HG03103 (cell line): ENCODE measurements at regions not wholly inside any gene's neighbourhood (a gene's known extent, or its start where the extent isn't known, plus 50 kb on each side); places are given as distances from the start of the nearest gene placed in this dataset.

Experiments used
- ATAC-seq: cut with Tn5 transposase; IDR thresholded peaks from one replicate; pipeline ENCODE4 v1.9.1; 2021; ENCODE audit warnings: low read depth; ENCODE audit not compliant: unreplicated experiment

DNA sequence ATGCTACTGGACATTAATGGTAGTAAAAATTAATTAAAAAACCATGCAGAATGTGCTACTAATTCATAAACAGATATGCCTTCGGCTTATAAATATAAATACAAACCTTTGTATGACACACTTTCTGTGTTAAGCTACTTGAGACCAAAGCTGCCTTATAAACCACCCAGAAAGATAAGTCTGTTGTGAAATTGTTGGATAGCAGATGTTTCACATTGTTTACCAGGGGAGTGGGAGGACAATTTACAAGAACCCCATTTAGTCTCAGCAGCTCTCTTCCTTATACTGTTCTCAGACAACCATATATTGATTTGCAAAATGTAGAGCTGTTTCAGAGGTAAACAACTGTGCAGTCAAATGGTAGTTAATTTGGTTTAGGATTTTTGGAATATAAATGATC is 524.4 kb downstream of the PRR16 start:
- ATAC-seq, result no peak

DNA sequence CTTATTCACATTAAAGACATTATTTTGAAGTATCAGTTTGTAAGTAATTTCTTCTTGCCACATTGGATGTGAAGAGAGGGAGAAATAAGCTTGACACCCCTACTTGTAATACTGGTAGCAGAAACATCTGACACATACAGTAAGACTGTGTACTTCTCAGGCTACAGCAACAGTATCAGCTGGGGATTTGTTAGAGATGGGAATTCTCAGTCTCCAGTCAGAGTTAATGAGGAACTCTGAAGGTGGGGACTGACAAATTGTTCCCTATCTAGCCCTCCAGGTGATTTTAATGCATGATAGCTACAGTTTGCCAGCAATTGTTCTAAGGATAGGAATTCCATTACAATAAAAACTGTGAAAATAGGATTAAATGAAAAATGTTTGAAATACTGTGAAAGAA is 524.8 kb downstream of the PRR16 start:
- no peak for ATAC-seq

DNA sequence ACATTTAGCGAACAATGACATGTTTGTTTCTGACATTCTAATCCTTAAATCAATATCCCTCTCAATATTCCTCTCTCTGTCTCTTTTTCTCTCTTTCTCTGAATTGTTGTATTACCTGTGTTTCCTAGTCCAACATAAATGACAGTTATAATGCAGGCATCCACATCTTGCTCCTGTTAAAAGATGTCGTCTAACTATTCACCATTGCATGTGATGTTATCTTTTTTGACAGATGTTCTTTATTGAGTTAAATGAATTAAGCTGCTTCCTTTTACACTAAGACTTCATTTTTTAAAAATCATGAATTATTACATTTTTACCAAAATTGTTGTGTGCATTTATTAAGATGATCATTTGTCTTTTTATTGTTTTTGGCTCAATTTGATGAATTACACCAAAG is 527.5 kb downstream of the PRR16 start:
- no peak for ATAC-seq

DNA sequence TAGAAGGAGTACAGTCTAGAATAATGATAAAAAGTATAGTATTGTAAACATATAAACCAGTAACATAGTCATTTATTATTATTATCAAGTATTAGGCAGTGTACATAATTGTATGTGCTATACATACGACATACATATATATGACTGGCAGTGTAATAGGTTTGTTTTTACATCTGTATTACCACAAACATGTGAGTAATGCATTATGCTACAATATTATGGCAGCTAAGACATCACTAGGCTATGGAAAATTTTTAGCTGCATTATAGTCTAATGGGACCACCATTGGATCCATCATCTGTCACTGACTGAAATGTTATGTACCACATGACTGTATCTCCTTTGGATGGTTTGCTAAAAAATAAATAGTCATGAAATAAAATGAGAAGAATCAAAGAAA is 530.0 kb downstream of the PRR16 start:
- no peak for ATAC-seq

DNA sequence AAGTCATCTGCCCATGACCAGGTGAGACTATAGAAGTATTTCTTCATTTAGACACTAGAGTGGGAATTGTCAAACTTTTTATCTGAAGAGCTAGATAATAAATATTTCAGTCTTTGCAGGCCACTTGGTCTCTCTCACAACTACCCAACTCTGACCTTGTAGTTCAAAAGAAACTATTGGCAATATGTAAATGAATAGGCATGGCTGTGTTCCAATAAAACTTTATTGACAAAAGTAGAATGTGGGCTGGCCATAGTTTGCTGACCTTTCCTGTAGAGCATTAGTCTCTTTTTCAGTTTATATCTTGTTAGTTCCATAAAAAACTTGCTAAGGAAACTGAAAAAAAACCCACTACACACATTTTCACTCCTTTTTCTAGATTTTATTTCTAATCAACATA is 535.5 kb downstream of the PRR16 start:
- ATAC-seq, result no peak

DNA sequence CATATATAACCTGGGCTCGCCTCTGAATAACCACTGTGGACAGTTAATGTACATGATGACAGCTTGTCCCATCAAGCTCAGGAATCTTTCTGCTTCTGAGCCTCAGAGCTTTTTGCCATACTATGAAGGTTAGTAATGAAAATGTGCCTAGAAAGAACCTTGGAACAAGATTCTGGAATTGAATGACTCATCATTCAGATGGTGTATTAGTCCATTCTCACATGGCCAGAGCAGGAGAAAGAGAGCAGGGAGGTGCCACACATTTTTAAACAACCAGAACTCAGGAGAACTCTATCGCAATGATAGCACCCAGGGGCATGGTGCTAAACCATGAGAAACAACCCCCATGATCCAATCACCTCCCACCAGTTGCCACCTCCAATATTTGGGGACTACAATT is 542.1 kb downstream of the PRR16 start:
- ATAC-seq, result no peak

DNA sequence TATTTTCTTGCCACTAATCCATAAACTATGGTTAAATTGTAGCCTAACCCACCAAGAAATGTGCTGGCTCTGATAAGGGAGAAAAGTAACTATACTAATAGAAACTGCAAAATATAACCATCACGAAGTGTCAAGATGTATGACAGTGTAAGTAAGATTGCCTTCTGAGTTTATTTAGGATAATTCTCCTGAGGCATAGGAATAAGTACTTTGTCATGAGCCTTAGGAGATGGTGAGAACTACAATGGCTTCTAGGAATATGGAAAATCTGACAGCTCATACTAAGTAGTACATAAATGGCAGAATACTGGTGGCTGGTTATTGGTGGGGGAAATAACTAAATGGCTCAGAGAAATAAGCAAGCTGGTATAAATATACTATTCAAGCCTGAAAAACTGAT is 543.9 kb downstream of the PRR16 start:
- no peak for ATAC-seq

DNA sequence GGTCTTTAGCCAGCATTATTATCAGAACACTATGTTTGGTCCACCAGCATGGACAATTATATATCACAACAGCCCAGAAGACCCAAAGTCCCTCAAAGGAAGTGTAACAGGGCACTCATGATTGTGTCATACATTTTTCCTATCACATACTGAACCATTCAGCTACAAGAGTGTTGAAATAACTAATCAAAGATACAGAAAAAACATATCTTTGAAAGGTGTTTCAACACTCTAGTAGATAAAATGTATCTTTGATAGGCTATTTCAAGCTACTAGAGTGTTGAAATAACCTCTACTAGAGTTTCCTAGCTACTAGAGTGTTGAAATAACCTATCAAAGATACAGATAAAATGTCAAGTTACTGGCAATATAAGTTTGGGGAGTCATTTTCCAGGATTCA is 545.0 kb downstream of the PRR16 start:
- no peak for ATAC-seq

DNA sequence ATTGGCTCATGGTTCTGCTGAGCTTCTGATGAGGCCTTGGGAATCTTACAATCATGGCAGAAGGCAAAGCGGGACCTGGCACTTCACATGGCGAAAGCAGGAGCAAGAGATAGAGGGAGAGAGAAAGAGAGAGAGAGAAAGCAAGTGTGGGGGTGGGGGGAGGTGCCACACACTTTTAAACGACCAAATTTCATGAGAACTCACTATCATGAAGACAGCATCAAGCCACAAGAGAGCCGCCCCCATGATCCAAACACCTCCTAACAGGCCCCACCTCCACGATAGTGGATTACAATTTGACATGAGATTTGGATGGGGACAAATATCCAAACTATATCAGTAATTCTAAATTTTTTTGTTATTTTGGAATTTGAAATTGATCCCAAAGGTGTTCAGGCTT is 553.9 kb downstream of the PRR16 start:
- no peak for ATAC-seq

DNA sequence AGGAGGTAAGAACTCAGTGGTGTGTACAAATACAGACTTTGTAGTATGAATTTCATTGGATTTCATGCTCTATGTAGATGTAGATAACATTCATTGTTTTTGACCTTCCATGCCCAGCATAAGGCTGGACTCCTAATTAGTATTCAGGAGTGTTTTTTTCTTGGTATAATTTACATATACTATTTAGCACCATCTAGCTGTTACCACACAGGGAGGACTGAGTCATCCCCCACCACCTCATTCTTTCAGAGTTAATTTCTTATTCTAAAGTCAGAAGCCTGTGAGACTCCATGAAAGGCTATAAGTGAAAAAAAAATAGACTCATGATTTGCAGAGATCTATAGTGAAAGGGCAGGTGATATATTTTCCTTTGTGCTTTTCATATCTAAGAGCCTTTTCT is 555.0 kb downstream of the PRR16 start:
- ATAC-seq, result no peak

DNA sequence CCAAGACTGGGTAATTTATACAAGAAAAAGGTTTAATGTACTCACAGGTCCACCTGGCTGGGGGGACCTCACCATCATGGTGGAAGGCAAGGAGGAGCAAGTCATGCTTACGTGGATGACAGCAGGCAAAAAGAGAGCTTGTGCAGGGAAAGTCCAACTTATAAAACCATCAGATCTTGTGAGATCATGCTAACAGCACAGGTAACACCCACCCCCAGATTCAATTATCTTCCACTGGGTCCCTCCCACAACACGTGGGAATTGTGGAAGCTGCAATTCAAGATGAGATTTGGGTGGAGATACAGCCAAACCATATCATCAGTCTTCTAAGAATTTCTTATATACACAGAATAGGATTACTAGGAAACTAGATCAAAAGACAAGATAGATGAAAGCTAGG is 555.6 kb downstream of the PRR16 start:
- ATAC-seq, result no peak

DNA sequence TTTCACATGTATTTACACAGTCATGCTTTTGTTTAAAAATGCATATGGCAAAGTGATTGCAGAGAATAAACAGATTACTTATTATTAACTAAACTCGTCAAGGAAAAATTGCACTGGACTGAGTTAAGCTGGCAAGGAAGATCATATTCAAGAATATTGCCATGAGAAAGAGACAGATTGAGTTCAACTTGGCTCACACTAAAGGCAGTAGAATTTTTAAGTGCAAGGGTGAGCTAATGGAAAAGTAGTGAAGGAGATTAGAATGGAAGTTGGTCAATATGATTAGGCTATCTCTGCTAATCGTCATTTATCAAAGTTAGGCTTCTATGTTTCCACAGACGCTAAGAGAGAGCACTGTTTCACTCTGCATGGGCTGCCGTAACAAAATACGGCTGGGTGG is 557.6 kb downstream of the PRR16 start:
- no peak for ATAC-seq

DNA sequence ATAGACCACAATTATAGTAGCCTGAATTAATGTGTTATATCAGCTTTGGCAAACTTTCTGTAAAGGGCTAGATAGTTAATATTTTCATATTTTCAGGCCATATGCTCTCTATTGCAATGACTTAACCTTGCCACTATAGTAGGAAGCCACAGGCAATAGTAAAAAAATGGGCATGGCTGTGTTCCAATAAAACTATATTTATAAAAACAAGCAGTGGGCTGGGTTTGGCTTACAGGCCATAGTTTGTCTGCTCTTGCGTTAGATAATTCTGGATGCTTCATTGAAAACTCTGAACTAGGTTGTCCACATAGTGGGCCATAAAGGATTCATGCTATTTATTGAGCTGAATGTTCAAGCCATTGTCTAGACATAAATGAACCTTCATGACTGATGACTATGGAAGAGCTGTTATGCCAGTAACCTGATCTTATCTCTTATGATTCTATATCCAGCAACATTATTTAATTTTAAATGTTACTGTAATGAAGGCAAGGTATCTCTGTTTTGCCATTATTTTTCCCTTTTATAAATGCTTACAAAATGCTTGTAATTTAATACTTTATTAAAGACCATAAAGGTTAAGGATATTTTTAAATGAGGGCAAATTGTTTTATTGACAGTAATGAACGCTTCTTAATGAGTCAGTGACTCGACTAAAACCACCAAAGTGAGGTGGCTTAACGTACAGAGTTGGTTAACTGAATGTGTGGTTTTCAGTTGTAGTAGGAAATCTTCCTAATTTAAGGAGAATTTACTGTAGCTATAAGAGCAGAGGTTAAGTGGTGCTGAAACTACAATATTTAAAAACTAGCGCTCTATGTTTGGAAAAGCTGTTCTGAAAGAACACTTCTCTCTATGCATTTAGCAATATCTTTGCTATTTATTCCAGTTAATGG is 560.6 kb downstream of the PRR16 start:
- ATAC-seq, result no peak

DNA sequence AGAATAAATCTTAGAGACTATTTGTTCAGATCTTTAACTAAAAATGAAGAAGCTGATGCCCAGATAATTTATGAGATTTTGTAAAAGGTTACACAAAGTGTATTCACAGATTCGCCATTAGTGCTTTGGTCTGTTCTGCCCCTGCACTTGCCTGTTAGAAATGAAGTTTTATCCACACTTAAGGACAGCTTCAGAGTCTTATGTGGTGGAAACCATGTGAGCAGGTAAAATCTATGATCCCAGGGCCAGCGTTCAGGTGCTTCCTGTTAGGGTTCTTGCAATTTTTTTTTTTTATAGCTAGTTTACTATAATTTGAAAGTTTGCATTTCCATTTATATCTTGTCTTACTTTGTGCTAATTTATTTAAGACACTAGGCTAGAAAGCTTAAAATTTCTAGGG is 561.6 kb downstream of the PRR16 start:
- no peak for ATAC-seq

DNA sequence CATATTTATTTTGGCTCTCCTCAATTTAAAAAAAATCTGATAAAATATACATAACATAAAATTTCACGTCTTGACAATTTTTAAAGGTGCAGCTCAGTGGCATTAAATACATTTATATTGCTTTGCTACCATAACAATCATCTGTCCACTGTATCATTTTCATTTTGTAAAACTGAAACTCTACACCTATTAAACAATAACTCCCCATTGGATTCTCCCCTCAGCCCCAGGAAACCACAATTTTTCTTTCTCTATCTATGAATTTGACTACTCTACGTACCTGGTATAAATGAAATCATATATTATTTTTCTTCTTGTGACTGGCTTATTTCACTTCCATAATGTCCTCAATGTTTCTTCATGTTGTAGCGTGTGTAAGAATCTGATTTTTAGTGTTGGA is 563.5 kb downstream of the PRR16 start:
- no peak for ATAC-seq

DNA sequence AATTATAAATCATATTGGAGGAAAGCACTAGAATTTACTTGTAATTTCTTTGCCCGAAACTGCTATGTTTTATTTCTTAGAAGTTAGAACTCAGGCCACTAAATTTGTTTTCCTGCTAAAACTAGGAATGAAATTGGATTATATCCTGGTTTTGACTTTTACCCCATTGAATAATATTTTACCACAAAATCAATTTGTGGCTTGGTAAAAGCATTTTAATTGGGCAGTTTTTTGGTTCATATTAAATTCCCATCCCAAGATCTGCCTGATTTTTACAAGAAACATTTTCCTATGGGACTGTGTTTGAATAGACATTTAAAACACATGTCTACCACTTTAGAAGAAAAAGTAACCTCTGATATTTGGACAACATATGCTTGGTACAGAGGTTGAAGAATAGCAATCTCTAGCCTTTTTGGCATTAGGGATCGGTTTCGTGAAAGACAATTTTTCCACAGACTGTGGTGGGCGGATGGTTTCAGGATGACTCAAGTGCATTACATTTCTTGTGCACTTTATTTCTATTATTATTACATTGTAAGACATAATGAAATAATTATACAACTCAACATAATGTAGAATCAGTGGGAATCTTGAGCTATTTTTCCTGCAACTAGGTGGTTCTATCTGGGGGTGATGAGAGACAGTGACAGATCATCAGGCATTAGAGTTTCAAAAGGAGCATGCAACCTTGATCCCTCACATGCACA is 565.6 kb downstream of the PRR16 start:
- ATAC-seq, result no peak

DNA sequence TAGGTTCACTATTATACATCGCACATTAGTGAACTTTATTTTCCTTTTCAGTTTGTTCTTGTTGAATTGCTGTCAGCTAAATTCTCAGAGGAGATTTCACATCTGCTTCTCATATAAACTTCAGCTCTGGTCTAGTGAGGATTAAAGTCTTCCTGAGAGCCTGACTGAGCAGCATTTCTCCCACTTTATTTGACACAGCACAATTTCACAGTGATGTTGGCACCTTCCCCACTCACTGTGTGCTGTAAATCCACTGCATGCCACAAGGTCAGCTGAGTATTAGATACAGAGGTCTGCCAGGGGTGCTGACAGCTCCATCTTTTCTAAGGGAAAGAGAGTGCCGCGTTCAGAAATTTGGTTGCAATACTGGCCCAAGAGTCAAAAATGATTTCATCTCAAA is 567.4 kb downstream of the PRR16 start:
- ATAC-seq, result no peak

DNA sequence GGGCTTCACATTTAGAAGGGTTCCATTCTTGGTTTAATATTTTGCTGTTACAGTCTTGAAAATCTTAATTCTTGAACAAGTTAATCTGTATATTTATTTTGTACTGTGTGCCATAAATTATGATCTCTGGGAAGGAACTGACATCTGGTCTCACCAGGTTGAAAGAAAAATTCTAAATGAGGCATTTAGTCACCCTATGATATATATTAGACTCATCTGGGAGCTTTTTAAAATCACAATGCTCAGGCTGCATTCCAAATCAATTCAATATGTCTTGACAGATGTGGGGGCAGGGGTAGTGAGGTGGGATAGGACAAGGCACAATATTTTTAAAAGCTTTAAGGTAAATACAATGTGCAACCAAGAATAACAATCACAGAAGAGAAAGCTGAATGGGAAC is 569.2 kb downstream of the PRR16 start:
- ATAC-seq, result no peak

DNA sequence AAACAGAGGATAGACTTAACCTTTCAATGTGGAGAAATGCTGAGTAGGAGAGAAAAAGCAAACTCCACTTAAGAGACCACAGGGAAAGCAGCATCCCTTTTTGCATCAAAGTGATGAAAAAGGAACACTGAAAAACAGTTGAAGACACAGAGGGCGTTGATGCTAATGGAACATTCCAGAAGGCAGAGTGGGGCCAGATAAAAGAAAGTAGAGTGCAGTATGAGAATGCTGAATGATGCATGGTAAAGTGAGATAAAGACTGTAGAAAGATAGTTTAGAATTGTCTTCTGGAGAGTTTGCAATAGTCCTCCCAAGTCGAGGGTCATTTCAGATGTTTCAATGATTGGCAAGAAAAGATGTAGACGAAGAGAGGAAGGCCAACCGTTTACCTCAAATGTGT is 574.3 kb downstream of the PRR16 start:
- ATAC-seq, result no peak

DNA sequence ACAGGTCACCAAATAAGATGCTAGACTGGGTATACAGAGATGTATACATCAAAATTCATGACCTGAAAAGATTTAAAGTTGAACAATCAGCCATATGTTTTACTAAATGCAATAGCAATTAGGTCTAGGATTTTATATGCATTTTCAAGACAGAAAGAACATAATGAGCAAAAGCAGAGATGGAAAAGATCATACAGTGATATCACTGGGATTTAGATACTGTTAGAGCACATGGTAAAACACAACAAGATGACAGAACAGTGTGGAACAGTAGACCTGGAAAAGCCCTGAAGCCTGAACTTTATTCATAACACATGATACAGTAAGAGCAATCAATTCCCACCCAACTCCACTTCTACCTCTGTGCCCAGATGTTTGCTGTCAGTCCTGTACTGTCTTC is 585.9 kb downstream of the PRR16 start:
- ATAC-seq, result no peak

DNA sequence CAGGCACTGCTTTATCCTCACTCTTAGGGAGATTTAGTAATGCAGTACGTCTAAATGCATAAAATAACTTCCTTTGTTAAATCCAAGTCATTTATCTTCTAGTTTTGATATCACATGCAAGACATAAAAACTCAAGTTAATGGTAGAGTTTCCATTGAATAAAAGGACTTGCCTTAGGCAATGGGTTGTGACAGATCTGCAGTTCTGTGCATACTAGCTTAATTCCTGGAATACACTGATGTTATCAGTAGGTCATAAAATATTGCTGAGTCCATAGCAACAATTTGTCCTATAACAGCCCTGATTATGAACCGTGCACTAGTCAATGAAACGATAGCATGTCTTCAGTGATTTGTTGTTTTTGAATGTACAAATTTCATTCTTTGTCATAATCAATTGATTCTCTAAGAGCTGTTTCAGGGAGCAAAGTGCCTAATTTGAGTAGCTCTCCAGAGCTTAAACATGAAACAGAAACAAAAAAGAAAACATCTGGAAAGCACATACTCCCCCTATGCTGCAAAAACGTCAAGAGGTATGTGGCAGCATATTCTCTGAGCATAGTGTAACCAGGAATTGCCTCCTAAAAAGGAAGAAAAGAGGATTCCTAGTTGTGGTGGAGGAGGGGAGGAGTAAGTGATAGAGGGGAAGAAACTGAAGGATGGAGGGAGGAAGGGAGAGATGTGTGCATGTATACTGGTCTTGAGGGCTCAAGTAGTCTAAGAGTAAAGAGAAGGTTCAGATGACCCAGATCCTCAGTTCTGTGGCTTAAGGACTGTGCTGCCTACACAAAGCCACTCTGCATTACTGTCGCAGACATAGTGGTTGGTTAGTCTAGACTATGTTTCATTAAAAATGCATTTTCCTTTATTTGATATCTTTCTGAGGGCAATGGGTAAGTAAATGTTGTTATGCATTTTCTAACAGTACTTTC is 589.2 kb downstream of the PRR16 start:
- no peak for ATAC-seq
